GM12864 (cell line): ENCODE measurements at regions not wholly inside any gene's neighbourhood (a gene's known extent, or its start where the extent isn't known, plus 50 kb on each side); places are given as distances from the start of the nearest gene placed in this dataset.

Experiments
- DNase-seq: peaks from one replicate; pipeline ENCODE4 v3.0.0-alpha.2; 2011; ENCODE audit warnings: low read depth
- H3K4me3 ChIP-seq: 2 replicates; pipeline ENCODE4 v1.5.1; 2011; ENCODE audit warnings: mild to moderate bottlenecking, low read depth, low read length, control low read depth
- CTCF ChIP-seq: IDR thresholded peaks from 2 replicates; pipeline ENCODE4 v1.5.1; 2011; ENCODE audit warnings: low read depth, mild to moderate bottlenecking, moderate library complexity, low read length, control low read depth, inconsistent platforms; ENCODE audit errors: missing control alignments

GRCh38 chr20:11582060-11582459, 335.6 kb upstream of the BTBD3 start:
- TF ChIP-seq CTCF: no peak
- no peak for DNase-seq
- H3K4me3 ChIP-seq: no peak overlapping the region

GRCh38 chr20:11585752-11586352, 331.8 kb upstream of the BTBD3 start:
- no peak for DNase-seq
- H3K4me3 ChIP-seq: no peak overlapping the region
- TF ChIP-seq CTCF: no peak

- no peak for TF ChIP-seq CTCF
- H3K4me3 ChIP-seq: no peak overlapping the region
- DNase-seq: no peak
These were observed 328.8 kb upstream of the BTBD3 start for GRCh38 chr20:11588875-11589274.

- H3K4me3 ChIP-seq: no peak overlapping the region
- no peak for TF ChIP-seq CTCF
- no peak for DNase-seq
These were observed 325.7 kb upstream of the BTBD3 start for GRCh38 chr20:11591965-11592364.

GRCh38 chr20:11604339-11604738, 313.4 kb upstream of the BTBD3 start:
- no peak overlapping the region for H3K4me3 ChIP-seq
- no peak for TF ChIP-seq CTCF
- DNase-seq: no peak

- no peak for DNase-seq
- H3K4me3 ChIP-seq: no peak overlapping the region
- no peak for TF ChIP-seq CTCF
These were observed 310.6 kb upstream of the BTBD3 start for GRCh38 chr20:11607047-11607446.

GRCh38 chr20:11608736-11609135, 309.0 kb upstream of the BTBD3 start:
- no peak overlapping the region for H3K4me3 ChIP-seq
- TF ChIP-seq CTCF: no peak
- no peak for DNase-seq
